HG03558 (cell line): ENCODE measurements at regions not wholly inside any gene's neighbourhood (a gene's known extent, or its start where the extent isn't known, plus 50 kb on each side); places are given as distances from the start of the nearest gene placed in this dataset.

Experiments used
- ATAC-seq: cut with Tn5 transposase; IDR thresholded peaks from one replicate; pipeline ENCODE4 v1.9.1; 2021; ENCODE audit warnings: moderate number of reproducible peaks; ENCODE audit not compliant: unreplicated experiment; ENCODE audit errors: extremely low read depth

GRCh38 chr3:6110451-6110850 is 750.5 kb upstream of the GRM7 start:
- ATAC-seq = no peak

GRCh38 chr3:6112546-6112945 is 748.4 kb upstream of the GRM7 start:
- no peak for ATAC-seq

- no peak for ATAC-seq
These were observed 747.6 kb upstream of the GRM7 start for GRCh38 chr3:6113338-6113737.

GRCh38 chr3:6119367-6119766 is 741.5 kb upstream of the GRM7 start:
- ATAC-seq = no peak

GRCh38 chr3:6120786-6121185 is 740.1 kb upstream of the GRM7 start:
- ATAC-seq = no peak

GRCh38 chr3:6124875-6125274 is 736.0 kb upstream of the GRM7 start:
- no peak for ATAC-seq

- no peak for ATAC-seq
These were observed 735.4 kb upstream of the GRM7 start for GRCh38 chr3:6125520-6125919.

- ATAC-seq = no peak
These were observed 728.1 kb upstream of the GRM7 start for GRCh38 chr3:6132684-6133432.

GRCh38 chr3:6142707-6143106 is 718.2 kb upstream of the GRM7 start:
- no peak for ATAC-seq

- ATAC-seq = no peak
These were observed 713.0 kb upstream of the GRM7 start for GRCh38 chr3:6147883-6148282.

GRCh38 chr3:6155650-6156338 is 705.1 kb upstream of the GRM7 start:
- ATAC-seq = no peak

- no peak for ATAC-seq
These were observed 695.0 kb upstream of the GRM7 start for GRCh38 chr3:6165951-6166350.

- ATAC-seq = no peak
These were observed 692.7 kb upstream of the GRM7 start for GRCh38 chr3:6168256-6168655.

- no peak for ATAC-seq
These were observed 687.9 kb upstream of the GRM7 start for GRCh38 chr3:6172871-6173642.

GRCh38 chr3:6177417-6177816 is 683.5 kb upstream of the GRM7 start:
- ATAC-seq = no peak

- ATAC-seq = no peak
These were observed 681.2 kb upstream of the GRM7 start for GRCh38 chr3:6179761-6180160.

- no peak for ATAC-seq
These were observed 680.7 kb upstream of the GRM7 start for GRCh38 chr3:6180171-6180570.

GRCh38 chr3:6182476-6182875 is 678.4 kb upstream of the GRM7 start:
- no peak for ATAC-seq

- ATAC-seq = no peak
These were observed 678.0 kb upstream of the GRM7 start for GRCh38 chr3:6182909-6183308.

- no peak for ATAC-seq
These were observed 671.5 kb upstream of the GRM7 start for GRCh38 chr3:6189384-6189783.

GRCh38 chr3:6204891-6205290 is 656.0 kb upstream of the GRM7 start:
- no peak for ATAC-seq
